Stimulated activated CD8-positive, alpha-beta memory T cell treated with anti-CD3 and anti-CD28 coated beads, Interleukin-12 subunit alpha, Interleukin-12 subunit beta, amount 100 ng/mL, for 24 hours (primary cell): ENCODE measurements at regions not wholly inside any gene's neighbourhood (a gene's known extent, or its start where the extent isn't known, plus 50 kb on each side); places are given as distances from the start of the nearest gene placed in this dataset.
"Not testable (repeated sequence)": the region's sequence is repeated elsewhere in the genome, so short reads cannot be mapped to it uniquely, and the experiment has no call there.

ENCODE experiments used
- DNase-seq: peaks from one replicate; pipeline ENCODE4 v3.0.0-alpha.2; 2020; ENCODE audit errors: extremely low read depth

GRCh38 chr7:55261386-55261770 is 103.8 kb upstream of the LANCL2 start:
- no peak for DNase-seq

- DNase-seq: not testable (repeated sequence)
Measured at GRCh38 chr7:55265328-55265727, 99.8 kb upstream of the LANCL2 start.

- DNase-seq: no peak
Measured at GRCh38 chr7:55265836-55266642, 99.1 kb upstream of the LANCL2 start.

GRCh38 chr7:55271069-55271626 is 94.0 kb upstream of the LANCL2 start:
- no peak for DNase-seq

- DNase-seq: no peak
Measured at GRCh38 chr7:55271661-55272060, 93.5 kb upstream of the LANCL2 start.

- no peak for DNase-seq
Measured at GRCh38 chr7:55272328-55272727, 92.8 kb upstream of the LANCL2 start.

GRCh38 chr7:55273186-55273980 is 91.8 kb upstream of the LANCL2 start:
- no peak for DNase-seq

GRCh38 chr7:55274156-55274555 is 91.0 kb upstream of the LANCL2 start:
- no peak for DNase-seq

GRCh38 chr7:55275291-55276200 is 89.6 kb upstream of the LANCL2 start:
- no peak for DNase-seq

GRCh38 chr7:55276572-55277295 is 88.4 kb upstream of the LANCL2 start:
- no peak for DNase-seq

- no peak for DNase-seq
Measured at GRCh38 chr7:55277916-55278315, 87.2 kb upstream of the LANCL2 start.

- no peak for DNase-seq
Measured at GRCh38 chr7:55278321-55278720, 86.8 kb upstream of the LANCL2 start.

- no peak for DNase-seq
Measured at GRCh38 chr7:55279080-55279845, 85.9 kb upstream of the LANCL2 start.

GRCh38 chr7:55280031-55280454 is 85.1 kb upstream of the LANCL2 start:
- DNase-seq: no peak

- DNase-seq: no peak
Measured at GRCh38 chr7:55285665-55286064, 79.5 kb upstream of the LANCL2 start.

GRCh38 chr7:55286666-55287065 is 78.5 kb upstream of the LANCL2 start:
- DNase-seq: no peak

- DNase-seq: no peak
Measured at GRCh38 chr7:55288070-55288824, 76.9 kb upstream of the LANCL2 start.

- DNase-seq: no peak
Measured at GRCh38 chr7:55296070-55296469, 69.1 kb upstream of the LANCL2 start.

GRCh38 chr7:55299273-55299967 is 65.7 kb upstream of the LANCL2 start:
- no peak for DNase-seq
